ENCODE measurements at regions not wholly inside any gene's neighbourhood (a gene's known extent, or its start where the extent isn't known, plus 50 kb on each side); places are given as distances from the start of the nearest gene placed in this dataset.
A peak's percentile ranks its signal among the peaks of the same experiment; 100 is the strongest.

DNA sequence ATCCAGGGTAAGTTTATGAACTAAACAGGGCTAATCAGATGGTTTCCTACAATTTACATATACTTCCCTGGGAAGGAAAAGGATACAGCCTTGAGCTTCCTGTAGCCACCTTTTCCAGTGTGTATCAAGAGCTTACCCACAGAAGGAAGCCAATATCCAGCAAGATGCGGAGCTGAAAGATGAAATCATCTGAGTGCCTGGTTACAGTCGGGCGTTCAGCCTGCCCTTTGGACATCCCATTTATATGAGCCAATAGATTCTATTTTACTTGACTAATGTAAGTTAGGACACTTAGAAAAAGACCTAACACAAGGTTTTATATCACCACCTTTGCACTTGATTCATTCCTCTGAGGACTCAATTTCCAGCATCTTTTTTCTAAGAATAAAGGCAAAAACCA is 108.2 kb downstream of the UCHL5 start:
- DNase-seq: no peak

DNA sequence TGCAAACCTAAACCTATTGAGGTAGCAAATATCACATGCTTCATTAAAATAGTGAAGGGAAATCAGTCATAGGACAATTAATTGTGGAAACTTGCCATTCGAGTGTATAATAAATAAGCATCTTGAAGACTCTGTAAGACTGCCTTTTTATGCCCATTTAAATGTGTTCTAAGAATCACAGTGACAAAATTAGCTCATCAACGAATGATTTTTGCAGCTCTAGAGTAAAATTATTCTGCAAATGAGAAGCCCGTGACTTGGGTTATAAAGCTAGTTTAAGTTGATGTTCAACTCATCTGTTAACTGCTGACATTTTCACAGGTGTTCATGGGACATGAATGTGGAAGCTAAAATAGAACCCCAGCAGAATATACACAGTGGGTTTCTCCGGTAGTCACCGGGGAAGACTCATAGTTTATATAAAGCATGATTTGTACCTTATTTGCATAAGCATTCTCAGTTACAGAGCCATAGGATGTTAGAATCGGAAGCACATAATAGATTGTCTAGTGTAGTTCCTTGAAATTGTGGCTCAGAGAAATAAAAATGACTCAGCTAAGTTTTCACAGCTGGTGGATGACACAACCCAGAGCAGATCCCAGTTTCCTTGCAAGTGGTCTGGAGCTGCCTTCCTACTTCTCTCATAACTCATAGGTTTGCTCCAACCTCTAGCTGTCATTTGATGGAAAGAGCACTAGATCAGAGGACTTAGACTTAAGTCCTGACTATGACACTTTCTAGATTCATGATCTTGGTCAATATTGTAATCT is 107.3 kb downstream of the UCHL5 start:
- DNase-seq: no peak

DNA sequence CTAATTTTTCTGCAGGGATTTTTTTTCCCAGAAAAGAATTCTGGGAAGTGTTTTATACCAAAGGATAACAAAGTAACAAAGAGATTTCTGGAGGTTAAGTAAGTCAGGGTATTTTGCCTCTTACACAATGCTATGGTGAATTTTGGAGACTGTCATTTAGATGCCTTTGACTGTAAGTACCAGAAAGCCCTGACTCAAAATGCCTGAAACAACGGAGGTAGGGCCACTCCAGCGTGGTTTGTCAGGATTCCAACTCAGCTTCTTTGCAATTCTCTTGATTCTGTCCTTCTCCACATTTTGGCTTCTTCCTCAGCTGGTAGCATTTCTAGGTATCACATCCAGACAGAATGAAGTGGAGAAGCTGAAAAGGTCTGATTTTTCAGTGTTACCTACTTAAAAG is 106.5 kb downstream of the UCHL5 start:
- DNase-seq: no peak

DNA sequence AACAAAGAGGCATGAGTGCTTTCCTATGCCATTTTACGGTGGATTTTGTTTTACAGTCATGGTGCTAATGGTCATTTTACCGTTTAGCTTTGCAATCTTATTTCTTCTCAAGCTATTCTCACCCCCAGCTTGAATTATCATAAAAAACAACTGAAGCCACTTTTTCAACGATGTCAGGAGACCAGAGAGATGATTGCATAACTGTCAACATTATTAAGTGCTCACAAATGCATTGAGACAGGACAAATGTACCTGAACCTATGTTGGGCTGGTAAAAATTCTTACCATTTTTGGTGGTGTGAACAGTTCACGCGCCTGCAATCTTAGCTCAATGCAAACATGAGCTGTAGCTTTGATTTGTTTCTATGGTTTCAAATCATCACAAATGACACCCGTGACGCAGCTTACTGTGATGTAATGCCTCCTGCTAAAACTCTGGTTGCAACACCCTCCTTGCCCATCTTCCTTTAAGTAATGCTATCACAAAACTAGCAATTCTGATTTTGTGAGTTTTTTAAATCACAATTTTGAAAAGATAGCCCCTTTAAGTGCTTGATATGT is 104.4 kb downstream of the UCHL5 start:
- no peak for DNase-seq

DNA sequence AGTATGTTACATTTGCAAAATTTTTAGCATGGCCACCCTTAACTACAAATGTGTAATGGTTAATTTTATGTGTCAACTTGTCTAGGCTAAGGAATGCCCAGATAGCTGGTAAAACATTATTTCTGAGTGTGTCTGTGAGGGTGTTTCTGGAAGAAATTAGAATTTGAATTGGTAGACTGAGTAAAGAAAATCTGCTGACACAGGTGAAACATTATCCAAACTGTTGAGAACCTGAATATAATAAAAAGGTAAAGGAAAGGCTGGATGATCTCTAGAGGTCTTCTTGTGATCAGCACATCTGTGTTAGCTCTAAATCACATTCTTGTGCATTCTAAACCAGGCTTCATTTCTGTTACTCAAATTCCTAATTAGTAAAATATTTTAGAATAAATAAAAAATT is 100.8 kb downstream of the UCHL5 start:
- DNase-seq: no peak

DNA sequence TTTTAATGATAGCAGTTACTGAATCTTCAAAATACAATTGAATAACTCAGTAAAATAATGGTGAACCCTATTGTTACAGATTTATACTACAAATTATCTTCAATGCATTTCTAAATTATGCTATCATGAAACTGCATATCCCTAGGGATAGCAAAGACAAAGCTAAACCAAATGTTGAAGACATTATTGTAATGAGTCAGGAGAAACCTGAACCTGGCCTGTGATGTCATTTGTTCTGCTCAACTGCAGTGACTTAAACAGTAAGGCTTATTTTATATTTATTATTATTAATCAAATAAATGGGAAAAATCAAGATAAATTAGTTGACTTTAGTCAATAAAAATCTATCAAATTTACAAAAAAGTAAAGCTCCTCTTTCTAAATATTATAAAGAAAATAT is 100.3 kb downstream of the UCHL5 start:
- no peak for DNase-seq

DNA sequence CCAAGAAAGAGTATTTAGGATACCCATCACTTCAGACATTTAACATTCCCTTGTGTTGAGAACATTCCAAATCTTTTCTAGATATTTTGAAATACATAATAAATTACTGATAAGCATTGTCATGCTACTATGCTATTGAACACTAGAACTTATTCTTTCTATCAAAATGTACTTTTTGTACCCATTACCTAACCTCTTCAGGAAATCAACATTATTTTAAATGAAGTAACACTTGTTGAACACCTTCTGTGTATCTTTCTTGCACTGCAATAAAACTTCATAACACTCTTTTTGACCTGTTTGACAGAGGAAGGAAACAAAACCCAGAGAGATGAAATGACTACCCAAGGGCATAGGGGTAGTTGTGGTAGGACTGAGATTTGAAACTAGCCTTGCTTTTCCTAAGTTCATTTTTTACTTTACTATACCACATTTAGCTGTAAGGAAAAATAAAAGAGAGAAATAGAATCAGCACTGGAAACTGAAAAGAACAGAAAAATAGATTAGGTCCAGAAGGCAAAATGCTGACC is 99.4 kb downstream of the UCHL5 start:
- peak in 1 of 5 experiments; percentile 50 for DNase-seq
